NCI-H2107 treated with DMSO at 0.1 percent for 48 hours (cell line): ENCODE measurements at regions not wholly inside any gene's neighbourhood (a gene's known extent, or its start where the extent isn't known, plus 50 kb on each side); places are given as distances from the start of the nearest gene placed in this dataset.

Experiments used
- DNase-seq: peaks from one replicate; lab custom pipeline; 2025; ENCODE audit not compliant: unreplicated experiment; lab: John Stamatoyannopoulos, UW

DNA sequence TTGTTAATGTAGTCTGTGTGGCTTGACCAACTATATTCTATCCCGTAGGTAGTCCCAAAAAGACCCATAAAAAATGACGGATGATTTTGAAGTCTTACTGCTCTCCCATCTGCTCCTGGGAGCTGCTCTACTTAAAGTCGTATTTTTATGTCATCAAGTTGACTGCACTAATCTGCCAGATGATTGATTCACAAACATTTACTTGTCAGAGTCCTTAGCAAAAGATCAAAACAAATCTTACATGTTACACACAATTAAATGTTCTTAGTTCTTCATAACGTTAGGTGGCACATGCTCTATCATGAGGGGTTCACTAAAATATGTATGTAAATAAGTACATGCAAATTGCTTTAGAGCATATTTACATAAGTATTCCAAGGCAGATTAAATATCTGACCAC, 498.3 kb upstream of the LRRTM4 start:
- no peak for DNase-seq

- no peak for DNase-seq
Observed at GRCh38 chr2:78023356-78023755, 501.2 kb upstream of the LRRTM4 start.

GRCh38 chr2:78024996-78025395, 502.8 kb upstream of the LRRTM4 start:
- no peak for DNase-seq

DNA sequence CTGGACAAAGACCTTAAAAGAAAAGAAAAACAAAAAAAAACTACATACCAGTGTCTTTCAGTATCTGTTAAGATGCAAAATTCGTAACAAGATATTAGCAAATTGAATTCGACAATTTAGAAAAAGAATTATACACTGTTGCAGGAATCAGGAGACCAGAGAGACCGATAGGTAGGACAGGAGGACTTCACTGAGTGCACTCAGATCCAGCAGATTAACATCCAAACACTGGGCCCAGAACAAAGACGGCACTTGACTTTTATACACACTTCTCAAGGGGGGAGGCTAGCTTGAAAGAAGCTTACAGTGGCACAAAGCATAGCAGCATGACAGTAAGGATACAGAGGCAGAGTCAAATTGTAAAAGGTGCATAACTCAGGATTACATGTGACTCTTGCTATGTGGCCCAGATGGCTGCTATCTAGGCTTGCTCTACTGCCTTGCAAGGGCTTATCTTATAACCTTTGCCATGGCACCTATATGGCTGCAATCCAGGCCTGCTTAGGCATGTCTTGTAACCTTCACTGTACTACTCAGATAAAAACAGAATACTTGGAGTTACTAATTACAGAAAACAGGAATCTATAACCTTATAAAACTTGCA, 507.3 kb upstream of the LRRTM4 start:
- no peak for DNase-seq

GRCh38 chr2:78034706-78035105, 512.5 kb upstream of the LRRTM4 start:
- no peak for DNase-seq

GRCh38 chr2:78035804-78036203, 513.6 kb upstream of the LRRTM4 start:
- DNase-seq, result no peak

GRCh38 chr2:78051480-78051879, 529.3 kb upstream of the LRRTM4 start:
- DNase-seq, result no peak

- no peak for DNase-seq
Observed at GRCh38 chr2:78056976-78057375, 534.8 kb upstream of the LRRTM4 start.

DNA sequence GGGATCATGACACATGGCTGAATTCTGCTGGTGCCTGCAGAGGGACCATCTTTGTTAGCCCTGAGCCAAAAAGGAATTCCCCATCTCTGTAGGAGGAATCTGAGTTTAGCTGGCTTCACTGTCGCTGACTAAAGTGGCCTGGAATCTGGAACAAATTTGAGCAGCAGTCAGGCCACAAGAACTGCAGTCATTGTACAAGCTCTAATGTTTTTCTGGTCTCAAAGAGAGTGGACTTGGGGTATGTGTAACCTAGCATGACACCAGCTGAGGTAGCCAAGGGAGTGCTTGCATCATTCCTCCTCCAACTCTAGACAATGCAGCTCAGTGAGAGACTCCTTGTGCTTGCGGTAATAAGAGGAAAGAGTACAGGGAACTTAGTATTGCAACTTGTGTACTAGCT, 539.1 kb upstream of the LRRTM4 start:
- DNase-seq, result no peak

DNA sequence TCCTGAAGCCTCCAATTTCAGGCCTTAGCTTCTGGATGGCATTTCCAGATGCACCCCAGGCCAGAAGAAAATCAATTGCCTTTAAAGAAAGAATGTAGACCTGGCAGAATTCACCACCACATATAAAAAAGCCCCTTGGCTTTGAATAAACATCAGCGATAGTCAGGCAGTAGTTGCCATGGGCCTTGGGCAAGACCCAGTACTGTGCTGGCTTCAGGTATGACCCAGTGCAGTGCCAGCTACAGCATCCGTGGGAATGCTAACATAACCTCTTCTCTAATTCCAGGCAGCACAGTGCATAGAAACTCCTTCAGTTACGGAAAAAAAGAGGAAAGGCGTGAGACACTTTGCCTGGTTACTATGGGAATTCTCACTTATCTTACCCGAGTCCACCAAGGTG, 539.6 kb upstream of the LRRTM4 start:
- no peak for DNase-seq

- DNase-seq, result no peak
Observed at GRCh38 chr2:78063246-78064020, 541.3 kb upstream of the LRRTM4 start.

GRCh38 chr2:78065366-78065765, 543.2 kb upstream of the LRRTM4 start:
- DNase-seq, result no peak

GRCh38 chr2:78068808-78069207, 546.6 kb upstream of the LRRTM4 start:
- no peak for DNase-seq

DNA sequence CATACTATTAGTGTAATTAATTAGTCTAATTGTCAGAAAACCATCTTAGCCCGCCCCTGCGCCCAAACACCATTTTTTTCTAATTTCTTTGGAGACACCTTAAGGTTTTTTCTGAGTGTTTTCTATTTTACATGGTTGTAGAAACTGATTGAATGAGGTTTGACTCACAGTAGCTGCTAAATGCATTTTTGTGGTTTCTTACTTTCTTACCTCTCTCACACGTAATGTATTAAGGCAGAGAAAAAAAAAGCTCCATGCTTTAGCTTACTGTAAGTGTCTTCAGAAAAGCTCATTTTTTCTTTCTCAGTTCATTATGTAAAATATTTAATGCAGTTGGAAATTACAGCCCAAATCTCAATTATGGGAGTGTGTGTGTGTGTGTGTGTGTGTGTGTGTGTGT, 548.5 kb upstream of the LRRTM4 start:
- DNase-seq, result no peak

GRCh38 chr2:78077633-78078032, 555.5 kb upstream of the LRRTM4 start:
- no peak for DNase-seq

GRCh38 chr2:78082555-78082954, 560.4 kb upstream of the LRRTM4 start:
- no peak for DNase-seq

GRCh38 chr2:78093436-78093835, 571.3 kb upstream of the LRRTM4 start:
- no peak for DNase-seq

GRCh38 chr2:78109272-78109671, 587.1 kb upstream of the LRRTM4 start:
- DNase-seq, result no peak

- DNase-seq, result no peak
Observed at GRCh38 chr2:78115291-78115690, 593.1 kb upstream of the LRRTM4 start.

DNA sequence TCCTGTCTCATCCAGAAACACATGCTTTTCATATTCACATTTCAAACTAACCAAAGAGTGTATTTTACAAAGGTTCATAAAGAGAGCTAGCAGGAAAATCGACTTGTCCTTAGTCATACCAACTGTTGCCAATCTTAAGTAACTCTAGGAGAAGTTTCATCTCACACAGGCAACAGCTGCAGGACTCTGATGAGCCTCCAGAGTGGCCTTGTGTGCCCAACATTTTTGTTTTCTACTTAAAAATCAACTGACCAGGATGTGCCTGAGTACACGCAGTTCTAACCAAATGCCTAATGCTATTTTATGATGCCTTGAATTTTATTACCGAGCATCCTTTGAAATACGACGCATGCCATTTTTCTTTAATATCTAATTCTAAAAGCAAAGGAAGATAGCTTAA, 595.9 kb upstream of the LRRTM4 start:
- DNase-seq, result no peak

DNA sequence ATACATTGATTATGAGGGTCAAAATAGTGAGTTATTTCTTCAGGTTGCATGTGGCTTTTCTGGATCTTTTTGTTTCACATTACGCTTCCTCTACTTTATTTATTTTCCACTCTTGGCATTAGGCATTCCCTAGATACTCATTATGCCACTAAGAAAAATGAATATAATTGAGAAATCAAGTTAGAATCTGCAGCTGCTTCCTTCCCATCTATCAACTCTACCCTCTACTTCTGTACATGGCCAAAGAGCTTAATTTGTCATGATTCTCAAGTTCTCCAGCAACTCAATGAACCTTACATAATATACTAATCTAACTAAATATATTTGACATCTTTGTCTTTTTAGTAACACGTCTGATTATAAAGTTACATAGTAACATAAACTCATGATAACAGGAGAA, 598.1 kb upstream of the LRRTM4 start:
- DNase-seq, result no peak

- DNase-seq, result no peak
Observed at GRCh38 chr2:78125042-78125441, 602.9 kb upstream of the LRRTM4 start.

DNA sequence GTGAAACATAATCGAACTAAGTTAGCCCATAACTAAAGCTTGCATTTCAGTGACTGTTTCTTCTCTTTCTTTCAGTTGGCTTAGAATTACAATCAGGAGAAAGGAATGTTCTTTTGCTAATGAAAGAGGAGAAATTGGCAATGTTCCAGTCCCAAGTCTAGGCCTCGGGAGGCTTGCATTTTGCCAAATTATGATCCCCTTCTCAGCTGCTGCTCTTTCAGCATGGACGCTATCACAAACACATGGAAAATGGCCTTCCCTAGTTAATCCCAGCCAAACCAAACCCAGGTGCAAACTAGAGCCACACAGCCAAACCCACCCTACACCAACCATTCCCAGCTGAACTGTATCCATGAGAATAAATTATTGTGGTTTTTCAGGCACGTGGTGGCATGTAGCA, 605.2 kb upstream of the LRRTM4 start:
- DNase-seq, result no peak
